ENCODE measurements at regions not wholly inside any gene's neighbourhood (a gene's known extent, or its start where the extent isn't known, plus 50 kb on each side); places are given as distances from the start of the nearest gene placed in this dataset.

- peak; percentile 81 for DNase-seq (ENCODE audit: low read depth)
- no peak overlapping the region for H3K4me3 ChIP-seq (ENCODE audit: low read length)
- no peak for TF ChIP-seq CTCF (IDR thresholded peaks at IDR 0.05; ENCODE audit: insufficient read depth, low read depth, low read length, missing control alignments)
Observed at GRCh38 chr10:44716470-44717015, 194.6 kb upstream of the TMEM72 start.

GRCh38 chr10:44723082-44723481, 188.1 kb upstream of the TMEM72 start:
- DNase-seq (ENCODE audit: low read depth): no peak
- TF ChIP-seq CTCF (IDR thresholded peaks at IDR 0.05; ENCODE audit: insufficient read depth, low read depth, low read length, missing control alignments): no peak
- H3K4me3 ChIP-seq (ENCODE audit: low read length): no peak overlapping the region

- TF ChIP-seq CTCF (IDR thresholded peaks at IDR 0.05; ENCODE audit: insufficient read depth, low read depth, low read length, missing control alignments): no peak
- peak; percentile 87 for DNase-seq (ENCODE audit: low read depth)
Observed at GRCh38 chr10:44723619-44724325, 187.4 kb upstream of the TMEM72 start.

GRCh38 chr10:44724415-44725174, 186.5 kb upstream of the TMEM72 start:
- no peak for TF ChIP-seq CTCF (IDR thresholded peaks at IDR 0.05; ENCODE audit: insufficient read depth, low read depth, low read length, missing control alignments)
- DNase-seq (ENCODE audit: low read depth): peak; percentile 29
- H3K4me3 ChIP-seq (ENCODE audit: low read length): no peak overlapping the region

More at GRCh38 chr10:44723619-44724325, 187.4 kb upstream of the TMEM72 start:
- no peak overlapping the region for H3K4me3 ChIP-seq (ENCODE audit: low read length)

- no peak for DNase-seq (ENCODE audit: low read depth)
- TF ChIP-seq CTCF (IDR thresholded peaks at IDR 0.05; ENCODE audit: insufficient read depth, low read depth, low read length, missing control alignments): no peak
- no peak overlapping the region for H3K4me3 ChIP-seq (ENCODE audit: low read length)
Observed at GRCh38 chr10:44725404-44725803, 185.7 kb upstream of the TMEM72 start.

- no peak for TF ChIP-seq CTCF (IDR thresholded peaks at IDR 0.05; ENCODE audit: insufficient read depth, low read depth, low read length, missing control alignments)
- no peak for DNase-seq (ENCODE audit: low read depth)
- no peak overlapping the region for H3K4me3 ChIP-seq (ENCODE audit: low read length)
Observed at GRCh38 chr10:44731283-44731682, 179.9 kb upstream of the TMEM72 start.

All from epithelial cell of esophagus (primary cell).